ENCODE measurements at regions not wholly inside any gene's neighbourhood (a gene's known extent, or its start where the extent isn't known, plus 50 kb on each side); places are given as distances from the start of the nearest gene placed in this dataset.

GRCh38 chr10:110442746-110443145, 55.0 kb upstream of the DUSP5 start (continued):
- TF ChIP-seq NFAT5 (CRISPR knock-in tag; IDR thresholded peaks at IDR 0.05), result no peak

- Histone ChIP-seq H2AFZ (ENCODE audit: low read length) (no peak overlapping the region), H3K27me3 (ENCODE audit: control insufficient read depth in 1 of 2, insufficient read depth in 2 of 2, low read length in 2 of 2) (no peaks in the 10 kb centered on the region), H3K27ac (ENCODE audit: extremely low read length, insufficient read depth, low read length) (no peak overlapping the region), H4K20me1 (ENCODE audit: insufficient read depth, low read length) (no peaks in the 10 kb centered on the region), H3K79me2 (ENCODE audit: insufficient read depth, low read length) (no peaks in the 10 kb centered on the region), H3K4me3 (replicated peaks in 1 of 3; ENCODE audit: insufficient read depth in 1 of 3, low read depth in 2 of 3, low read length in 3 of 3) (no peak overlapping the region), H3K36me3 (replicated peaks in 1 of 2; ENCODE audit: control insufficient read depth in 1 of 2, insufficient read depth in 2 of 2, low read length in 2 of 2) (no peaks in the 10 kb centered on the region), H3K4me2 (ENCODE audit: low read depth, low read length) (no peak overlapping the region), H3K4me1 (ENCODE audit: insufficient read depth, low read length) (no peaks in the 10 kb centered on the region), H3K9me3 (ENCODE audit: low read length) (no peaks in the 10 kb centered on the region), H3K9ac (ENCODE audit: insufficient read depth, low read depth, low read length) (no peak overlapping the region)
- 27% methylated on average over 9 of the region's 12 CpGs for WGBS (ENCODE audit: low lambda C conversion rate)
- no peak for ATAC-seq
- POLR2A ChIA-PET, result no interaction called here
- in situ Hi-C loops (cut with HindIII; ENCODE audit: extremely low pct_ligation_motif_present, low pct_unique_long_range_greater_than_20kb), result no loop called here
- no peak for FAIRE-seq
- TF ChIP-seq HHEX (CRISPR knock-in tag; IDR thresholded peaks at IDR 0.05) (no peak), ZNF678 (CRISPR knock-in tag; IDR thresholded peaks at IDR 0.05) (no peak), ZNF674 (CRISPR knock-in tag; IDR thresholded peaks at IDR 0.05; ENCODE audit: low read depth) (no peak), IKZF5 (CRISPR knock-in tag; IDR thresholded peaks at IDR 0.05) (no peak), ZBTB43 (CRISPR knock-in tag; conservative IDR thresholded peaks at IDR 0.05) (no peak), ZNF567 (CRISPR knock-in tag; IDR thresholded peaks at IDR 0.05; ENCODE audit: borderline replicate concordance) (no peak), TBX2 (CRISPR knock-in tag; IDR thresholded peaks at IDR 0.05; ENCODE audit: borderline replicate concordance) (no peak), CHD2 (IDR thresholded peaks at IDR 0.05; ENCODE audit: low read depth, low read length) (no peak), PAWR (CRISPR knock-in tag; IDR thresholded peaks at IDR 0.05; ENCODE audit: borderline replicate concordance) (no peak), PTBP1 (IDR thresholded peaks at IDR 0.05; ENCODE audit: low read depth, low read length, poor library complexity, severe bottlenecking) (no peak), ZNF660 (CRISPR knock-in tag; IDR thresholded peaks at IDR 0.05; ENCODE audit: borderline replicate concordance, low read depth) (no peak), ZNF557 (CRISPR knock-in tag; IDR thresholded peaks at IDR 0.05) (no peak)
- CTCF ChIA-PET (ENCODE audit: low intra/inter-chr PET ratio, low total read pairs), result no interaction called here
- intact Hi-C loops (cut with micrococcal nuclease; ENCODE audit: unreplicated experiment), result no loop called here
- no peak for DNase-seq (ENCODE audit: low spot score)
- no TSS peak for BruUV-seq (replicated peaks)
Measured at GRCh38 chr10:110443239-110444003, 54.3 kb upstream of the DUSP5 start.

All from HepG2 (cell line).